ENCODE measurements at regions not wholly inside any gene's neighbourhood (a gene's known extent, or its start where the extent isn't known, plus 50 kb on each side); places are given as distances from the start of the nearest gene placed in this dataset.

DNA sequence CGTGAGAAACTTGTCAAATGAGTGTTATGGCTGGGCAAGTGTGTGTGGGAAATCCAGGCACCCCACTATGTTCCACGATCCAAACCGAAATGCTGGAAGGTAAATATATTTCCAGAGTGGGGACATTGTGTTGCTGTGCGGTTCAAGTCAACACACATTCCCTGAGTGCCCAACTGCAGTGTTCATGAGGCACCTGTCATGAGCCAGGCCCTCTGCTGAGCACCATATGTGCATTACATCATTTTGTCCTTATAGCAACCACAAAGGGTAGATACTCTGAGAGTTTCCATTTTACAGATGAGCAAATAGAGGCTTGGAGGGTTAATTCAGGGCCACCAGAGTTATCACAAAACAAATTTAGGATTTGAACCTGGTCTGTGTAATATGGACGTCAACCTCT, 59.9 kb upstream of the SOD1 start:
- H3K4me3 ChIP-seq: no peak overlapping the region
- H3K4me1 ChIP-seq: no peaks in the 10 kb centered on the region
- H3K27me3 ChIP-seq: no peaks in the 10 kb centered on the region
- TF ChIP-seq POLR2A (IDR thresholded peaks at IDR 0.05): no peak
- TF ChIP-seq, protein P1, sequence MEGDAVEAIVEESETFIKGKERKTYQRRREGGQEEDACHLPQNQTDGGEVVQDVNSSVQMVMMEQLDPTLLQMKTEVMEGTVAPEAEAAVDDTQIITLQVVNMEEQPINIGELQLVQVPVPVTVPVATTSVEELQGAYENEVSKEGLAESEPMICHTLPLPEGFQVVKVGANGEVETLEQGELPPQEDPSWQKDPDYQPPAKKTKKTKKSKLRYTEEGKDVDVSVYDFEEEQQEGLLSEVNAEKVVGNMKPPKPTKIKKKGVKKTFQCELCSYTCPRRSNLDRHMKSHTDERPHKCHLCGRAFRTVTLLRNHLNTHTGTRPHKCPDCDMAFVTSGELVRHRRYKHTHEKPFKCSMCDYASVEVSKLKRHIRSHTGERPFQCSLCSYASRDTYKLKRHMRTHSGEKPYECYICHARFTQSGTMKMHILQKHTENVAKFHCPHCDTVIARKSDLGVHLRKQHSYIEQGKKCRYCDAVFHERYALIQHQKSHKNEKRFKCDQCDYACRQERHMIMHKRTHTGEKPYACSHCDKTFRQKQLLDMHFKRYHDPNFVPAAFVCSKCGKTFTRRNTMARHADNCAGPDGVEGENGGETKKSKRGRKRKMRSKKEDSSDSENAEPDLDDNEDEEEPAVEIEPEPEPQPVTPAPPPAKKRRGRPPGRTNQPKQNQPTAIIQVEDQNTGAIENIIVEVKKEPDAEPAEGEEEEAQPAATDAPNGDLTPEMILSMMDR (IDR thresholded peaks at IDR 0.05 in 4 of 5, conservative IDR thresholded peaks at IDR 0.05 in 1 of 5): no peak
- no peak for DNase-seq
- in situ Hi-C loops (cut with MboI; ENCODE audit: low sequenced_read_pairs in 4 of 4): loop anchor here in 2 of 4 donors (25.0 kb wide), 2 partner anchors 412 to 512 kb away; no protein-coding TSS in a partner anchor
- intact Hi-C loops (cut with DNase I; ENCODE audit: low total_unique reads): no loop called here
- no peaks in the 10 kb centered on the region for H3K9me3 ChIP-seq
- no peak for ATAC-seq
- no peak overlapping the region for H3K27ac ChIP-seq
- no peaks in the 10 kb centered on the region for H3K36me3 ChIP-seq

GRCh38 chr21:31599013-31599412, 60.5 kb upstream of the SOD1 start:
- H3K9me3 ChIP-seq: no peaks in the 10 kb centered on the region
- H3K27me3 ChIP-seq: no peaks in the 10 kb centered on the region
- H3K4me1 ChIP-seq: no peaks in the 10 kb centered on the region
- ATAC-seq (no peak), DNase-seq (no peak)
- intact Hi-C loops (cut with DNase I; ENCODE audit: low total_unique reads): no loop called here
- no peak overlapping the region for H3K4me3 ChIP-seq
- in situ Hi-C loops (cut with MboI; ENCODE audit: low sequenced_read_pairs in 4 of 4): loop anchor here in 2 of 4 donors (25.0 kb wide), 2 partner anchors 412 to 512 kb away; no protein-coding TSS in a partner anchor
- TF ChIP-seq, protein P1 (IDR thresholded peaks at IDR 0.05 in 4 of 5, conservative IDR thresholded peaks at IDR 0.05 in 1 of 5): no peak
- no peak for TF ChIP-seq POLR2A (IDR thresholded peaks at IDR 0.05)
- no peak overlapping the region for H3K27ac ChIP-seq
- no peaks in the 10 kb centered on the region for H3K36me3 ChIP-seq

DNA sequence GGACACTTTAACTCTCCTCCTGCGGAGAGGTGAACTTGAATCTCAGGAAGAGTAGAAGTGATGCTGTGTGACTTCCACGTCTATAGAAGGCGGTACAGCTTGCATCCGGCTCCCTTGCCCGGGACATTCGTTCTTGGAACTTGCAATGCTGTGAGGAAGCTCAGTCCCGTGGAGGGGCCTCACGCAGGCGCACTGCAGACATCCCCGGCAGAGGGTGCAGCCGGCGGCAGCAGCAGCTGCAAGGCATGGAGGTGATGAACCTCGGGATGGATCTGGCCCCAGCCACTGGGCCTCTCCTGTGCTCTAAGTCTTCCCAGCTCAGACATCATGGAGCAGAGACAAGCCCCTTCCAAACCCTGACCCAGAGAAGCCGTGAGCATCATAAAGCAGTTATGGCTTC, 61.8 kb upstream of the SOD1 start:
- H3K4me3 ChIP-seq: no peak overlapping the region
- no peaks in the 10 kb centered on the region for H3K36me3 ChIP-seq
- DNase-seq (no peak), ATAC-seq (no peak)
- TF ChIP-seq, protein P1 (IDR thresholded peaks at IDR 0.05 in 4 of 5, conservative IDR thresholded peaks at IDR 0.05 in 1 of 5): no peak
- TF ChIP-seq POLR2A (IDR thresholded peaks at IDR 0.05): no peak
- H3K9me3 ChIP-seq: no peaks in the 10 kb centered on the region
- H3K27me3 ChIP-seq: no peaks in the 10 kb centered on the region
- in situ Hi-C loops (cut with MboI; ENCODE audit: low sequenced_read_pairs in 4 of 4) (loop anchor here in 2 of 4 donors (25.0 kb wide), 2 partner anchors 410 to 510 kb away; no protein-coding TSS in a partner anchor), intact Hi-C loops (cut with DNase I; ENCODE audit: low total_unique reads) (no loop called here)
- no peak overlapping the region for H3K27ac ChIP-seq
- H3K4me1 ChIP-seq: no peaks in the 10 kb centered on the region

DNA sequence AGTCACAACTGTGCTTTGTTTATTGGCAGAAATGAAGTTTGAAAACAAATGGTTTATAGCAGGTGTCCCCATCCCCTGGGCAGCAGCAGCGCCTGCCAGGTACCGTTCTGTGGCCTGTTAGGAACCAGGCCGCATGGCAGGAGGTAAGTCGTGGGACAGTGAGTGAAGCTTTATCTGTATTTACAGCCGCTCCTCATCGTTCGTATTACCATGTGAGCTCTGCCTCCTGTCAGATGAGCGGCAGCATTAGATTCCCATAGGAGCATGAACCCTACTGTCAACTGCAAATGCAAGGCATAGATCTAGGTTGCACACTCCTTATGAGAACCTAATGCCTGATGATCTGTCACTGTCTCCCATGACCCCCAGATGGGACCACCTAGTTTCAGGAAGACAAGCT, 63.4 kb upstream of the SOD1 start:
- intact Hi-C loops (cut with DNase I; ENCODE audit: low total_unique reads) (no loop called here), in situ Hi-C loops (cut with MboI; ENCODE audit: low sequenced_read_pairs in 4 of 4) (loop anchor here in 2 of 4 donors (25.0 kb wide), 2 partner anchors 409 to 509 kb away; no protein-coding TSS in a partner anchor)
- ATAC-seq: no peak
- Histone ChIP-seq H3K4me3 (no peak overlapping the region), H3K4me1 (no peaks in the 10 kb centered on the region), H3K27me3 (no peaks in the 10 kb centered on the region), H3K36me3 (no peaks in the 10 kb centered on the region), H3K27ac (no peak overlapping the region), H3K9me3 (no peaks in the 10 kb centered on the region)
- TF ChIP-seq, protein P1 (IDR thresholded peaks at IDR 0.05 in 4 of 5, conservative IDR thresholded peaks at IDR 0.05 in 1 of 5): no peak
- TF ChIP-seq POLR2A (IDR thresholded peaks at IDR 0.05): no peak
- DNase-seq: no peak

DNA sequence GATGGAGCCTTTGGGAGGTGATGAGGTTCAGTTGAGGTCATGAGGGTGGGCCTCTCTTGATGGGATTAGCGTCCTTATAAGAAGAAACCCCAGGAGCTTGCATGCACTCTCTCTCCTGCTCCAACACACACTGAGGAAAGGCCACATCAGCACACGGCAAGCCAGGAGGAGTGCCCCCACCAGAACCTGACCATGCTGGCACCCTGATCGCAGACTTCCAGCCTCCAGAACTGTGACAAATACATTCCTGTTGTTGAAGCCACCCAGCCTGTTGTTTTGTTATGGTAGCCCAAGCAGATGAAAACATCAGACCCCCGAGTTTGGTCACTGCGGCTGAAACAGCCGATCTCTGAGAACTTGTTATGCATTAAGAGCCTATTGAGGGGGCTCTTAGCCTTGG, 64.8 kb upstream of the SOD1 start:
- Histone ChIP-seq H3K27ac (no peak overlapping the region), H3K36me3 (no peaks in the 10 kb centered on the region), H3K9me3 (no peaks in the 10 kb centered on the region), H3K27me3 (no peaks in the 10 kb centered on the region), H3K4me1 (no peaks in the 10 kb centered on the region), H3K4me3 (no peak overlapping the region)
- in situ Hi-C loops (cut with MboI; ENCODE audit: low sequenced_read_pairs in 4 of 4) (loop anchor here in 2 of 4 donors (25.0 kb wide), 2 partner anchors 407 to 507 kb away; no protein-coding TSS in a partner anchor), intact Hi-C loops (cut with DNase I; ENCODE audit: low total_unique reads) (no loop called here)
- TF ChIP-seq, protein P1 (IDR thresholded peaks at IDR 0.05 in 4 of 5, conservative IDR thresholded peaks at IDR 0.05 in 1 of 5): no peak
- TF ChIP-seq POLR2A (IDR thresholded peaks at IDR 0.05): no peak
- no peak for DNase-seq
- ATAC-seq: no peak
